ENCODE measurements at regions not wholly inside any gene's neighbourhood (a gene's known extent, or its start where the extent isn't known, plus 50 kb on each side); places are given as distances from the start of the nearest gene placed in this dataset.
"Not testable (repeated sequence)": the region's sequence is repeated elsewhere in the genome, so short reads cannot be mapped to it uniquely, and the experiment has no call there.

GRCh38 chr3:22445336-22445735 is 694.3 kb upstream of the ZNF385D start:
- TF ChIP-seq POLR2A (IDR thresholded peaks at IDR 0.05; ENCODE audit: low read length); GATA1 (IDR thresholded peaks at IDR 0.05; ENCODE audit: low read depth, low read length): not testable (repeated sequence)

Measured in erythroblast (primary cell).